HL-60 (cell line): ENCODE measurements at regions not wholly inside any gene's neighbourhood (a gene's known extent, or its start where the extent isn't known, plus 50 kb on each side); places are given as distances from the start of the nearest gene placed in this dataset.

ENCODE experiments used
- DNase-seq, 2 experiments: peaks; one replicate each; pipeline ENCODE4 v3.0.0-alpha.2; 2010 to 2020; ENCODE audit warnings: low read depth in 1 of 2, low spot score in 1 of 2
- H3K27ac ChIP-seq: fragments of 250-450 bp; sonication (Bioruptor Pico); replicated peaks from 2 replicates; pipeline ENCODE4 v1.5.1; 2020; ENCODE audit warnings: mild to moderate bottlenecking, moderate library complexity
- H3K27me3 ChIP-seq: fragments of 250-450 bp; sonication (Bioruptor Pico); 2 replicates; pipeline ENCODE4 v1.5.1; 2021; ENCODE audit warnings: mild to moderate bottlenecking, moderate library complexity; ENCODE audit not compliant: insufficient read depth, poor library complexity, severe bottlenecking
- H3K4me3 ChIP-seq: replicated peaks from 2 replicates; pipeline ENCODE4 v1.5.1; 2011; ENCODE audit warnings: mild to moderate bottlenecking, control low read depth, low read length; ENCODE audit not compliant: insufficient read depth
- GABPA ChIP-seq: IDR thresholded peaks from 2 replicates; pipeline ENCODE4 v1.6.1; 2012; ENCODE audit warnings: low read depth
- POLR2AphosphoS5 ChIP-seq: IDR thresholded peaks from 2 replicates; pipeline ENCODE4 v1.6.1; 2012; ENCODE audit warnings: low read depth
- SPI1 ChIP-seq: IDR thresholded peaks from 2 replicates; pipeline ENCODE4 v1.6.1; 2012; ENCODE audit warnings: low read depth, mild to moderate bottlenecking, borderline replicate concordance
- TF ChIP-seq, protein P1 (sequence below): IDR thresholded peaks from 2 replicates; pipeline ENCODE4 v1.6.1; 2012; ENCODE audit warnings: low read depth; ENCODE audit not compliant: insufficient replicate concordance
- TF ChIP-seq, protein P2 (sequence below): IDR thresholded peaks from one replicate; pipeline ENCODE4 v1.5.1; 2011; ENCODE audit warnings: low read length, control low read depth, inconsistent platforms; ENCODE audit not compliant: insufficient read depth

DNA sequence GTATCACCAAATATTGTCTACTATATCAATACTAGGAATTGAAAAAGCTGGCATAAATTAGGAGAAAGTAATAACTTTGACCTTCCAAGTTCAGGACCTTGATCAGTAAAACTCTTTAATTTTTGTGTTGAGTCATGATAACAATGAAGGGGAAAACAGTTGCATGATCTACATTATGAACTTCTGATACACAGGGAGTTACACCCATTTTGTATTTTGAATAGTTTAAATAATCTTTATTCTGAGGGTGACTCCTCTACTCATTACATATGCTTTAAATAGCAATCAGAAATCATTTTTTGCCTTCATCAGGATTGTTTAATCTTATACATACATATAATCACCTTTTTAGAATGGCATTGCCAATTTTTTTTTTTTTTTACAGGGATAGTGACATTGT, 492.5 kb downstream of the NAV3 start:
- Histone ChIP-seq H3K27ac (no peak overlapping the region), H3K4me3 (no peak overlapping the region), H3K27me3 (no peaks in the 10 kb centered on the region)
- no peak for DNase-seq
- TF ChIP-seq GABPA (no peak), POLR2AphosphoS5 (no peak), SPI1 (no peak)
- TF ChIP-seq, protein P1, sequence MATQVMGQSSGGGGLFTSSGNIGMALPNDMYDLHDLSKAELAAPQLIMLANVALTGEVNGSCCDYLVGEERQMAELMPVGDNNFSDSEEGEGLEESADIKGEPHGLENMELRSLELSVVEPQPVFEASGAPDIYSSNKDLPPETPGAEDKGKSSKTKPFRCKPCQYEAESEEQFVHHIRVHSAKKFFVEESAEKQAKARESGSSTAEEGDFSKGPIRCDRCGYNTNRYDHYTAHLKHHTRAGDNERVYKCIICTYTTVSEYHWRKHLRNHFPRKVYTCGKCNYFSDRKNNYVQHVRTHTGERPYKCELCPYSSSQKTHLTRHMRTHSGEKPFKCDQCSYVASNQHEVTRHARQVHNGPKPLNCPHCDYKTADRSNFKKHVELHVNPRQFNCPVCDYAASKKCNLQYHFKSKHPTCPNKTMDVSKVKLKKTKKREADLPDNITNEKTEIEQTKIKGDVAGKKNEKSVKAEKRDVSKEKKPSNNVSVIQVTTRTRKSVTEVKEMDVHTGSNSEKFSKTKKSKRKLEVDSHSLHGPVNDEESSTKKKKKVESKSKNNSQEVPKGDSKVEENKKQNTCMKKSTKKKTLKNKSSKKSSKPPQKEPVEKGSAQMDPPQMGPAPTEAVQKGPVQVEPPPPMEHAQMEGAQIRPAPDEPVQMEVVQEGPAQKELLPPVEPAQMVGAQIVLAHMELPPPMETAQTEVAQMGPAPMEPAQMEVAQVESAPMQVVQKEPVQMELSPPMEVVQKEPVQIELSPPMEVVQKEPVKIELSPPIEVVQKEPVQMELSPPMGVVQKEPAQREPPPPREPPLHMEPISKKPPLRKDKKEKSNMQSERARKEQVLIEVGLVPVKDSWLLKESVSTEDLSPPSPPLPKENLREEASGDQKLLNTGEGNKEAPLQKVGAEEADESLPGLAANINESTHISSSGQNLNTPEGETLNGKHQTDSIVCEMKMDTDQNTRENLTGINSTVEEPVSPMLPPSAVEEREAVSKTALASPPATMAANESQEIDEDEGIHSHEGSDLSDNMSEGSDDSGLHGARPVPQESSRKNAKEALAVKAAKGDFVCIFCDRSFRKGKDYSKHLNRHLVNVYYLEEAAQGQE, result no peak
- TF ChIP-seq, protein P2, sequence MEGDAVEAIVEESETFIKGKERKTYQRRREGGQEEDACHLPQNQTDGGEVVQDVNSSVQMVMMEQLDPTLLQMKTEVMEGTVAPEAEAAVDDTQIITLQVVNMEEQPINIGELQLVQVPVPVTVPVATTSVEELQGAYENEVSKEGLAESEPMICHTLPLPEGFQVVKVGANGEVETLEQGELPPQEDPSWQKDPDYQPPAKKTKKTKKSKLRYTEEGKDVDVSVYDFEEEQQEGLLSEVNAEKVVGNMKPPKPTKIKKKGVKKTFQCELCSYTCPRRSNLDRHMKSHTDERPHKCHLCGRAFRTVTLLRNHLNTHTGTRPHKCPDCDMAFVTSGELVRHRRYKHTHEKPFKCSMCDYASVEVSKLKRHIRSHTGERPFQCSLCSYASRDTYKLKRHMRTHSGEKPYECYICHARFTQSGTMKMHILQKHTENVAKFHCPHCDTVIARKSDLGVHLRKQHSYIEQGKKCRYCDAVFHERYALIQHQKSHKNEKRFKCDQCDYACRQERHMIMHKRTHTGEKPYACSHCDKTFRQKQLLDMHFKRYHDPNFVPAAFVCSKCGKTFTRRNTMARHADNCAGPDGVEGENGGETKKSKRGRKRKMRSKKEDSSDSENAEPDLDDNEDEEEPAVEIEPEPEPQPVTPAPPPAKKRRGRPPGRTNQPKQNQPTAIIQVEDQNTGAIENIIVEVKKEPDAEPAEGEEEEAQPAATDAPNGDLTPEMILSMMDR, result no peak

DNA sequence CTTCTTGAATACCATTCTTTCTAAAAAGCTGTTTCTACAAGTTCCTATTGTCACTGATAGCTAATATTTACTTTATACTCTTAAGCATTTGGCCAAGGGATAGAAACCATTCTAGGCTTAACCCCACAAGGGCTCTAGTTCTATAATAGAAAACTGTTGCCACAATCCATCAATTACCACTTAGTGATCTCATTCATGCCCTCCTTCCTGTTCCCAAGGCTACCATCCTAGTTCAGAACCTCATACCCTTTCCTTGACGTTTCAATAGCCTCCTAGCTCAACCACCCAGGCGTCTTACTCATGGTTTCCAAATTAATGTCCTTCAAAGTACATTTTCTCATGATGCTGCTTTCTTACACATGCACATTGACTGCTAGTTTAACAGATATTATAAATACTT, 493.5 kb downstream of the NAV3 start:
- no peaks in the 10 kb centered on the region for H3K27me3 ChIP-seq
- TF ChIP-seq, protein P2, result no peak
- TF ChIP-seq SPI1, result no peak
- TF ChIP-seq POLR2AphosphoS5, result no peak
- TF ChIP-seq, protein P1, result no peak
- no peak for TF ChIP-seq GABPA
- H3K4me3 ChIP-seq, result no peak overlapping the region
- H3K27ac ChIP-seq, result no peak overlapping the region
- DNase-seq, result no peak

DNA sequence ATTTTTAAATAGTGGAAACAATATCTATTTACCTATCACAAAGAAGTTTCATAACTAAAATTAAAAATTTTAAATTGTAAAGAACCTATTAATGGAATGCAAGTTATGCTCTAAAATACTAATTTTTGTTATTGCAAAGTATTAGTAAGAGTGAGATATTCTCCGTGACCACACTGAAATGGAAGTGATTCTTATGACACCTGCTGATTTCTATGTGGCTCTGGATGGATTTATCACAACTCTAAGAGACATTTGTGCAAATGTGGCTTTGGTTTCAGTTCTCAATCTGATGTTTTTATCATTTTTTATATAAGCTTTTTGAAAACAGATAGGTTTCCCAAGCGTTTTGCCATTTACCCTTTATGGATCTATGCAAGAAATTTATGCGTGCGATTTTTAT, 497.8 kb downstream of the NAV3 start:
- H3K27me3 ChIP-seq, result no peaks in the 10 kb centered on the region
- TF ChIP-seq, protein P1, result no peak
- TF ChIP-seq GABPA, result no peak
- TF ChIP-seq, protein P2, result no peak
- no peak for TF ChIP-seq SPI1
- TF ChIP-seq POLR2AphosphoS5, result no peak
- no peak for DNase-seq
- no peak overlapping the region for H3K4me3 ChIP-seq
- no peak overlapping the region for H3K27ac ChIP-seq
